MM.1S (cell line): ENCODE measurements at regions not wholly inside any gene's neighbourhood (a gene's known extent, or its start where the extent isn't known, plus 50 kb on each side); places are given as distances from the start of the nearest gene placed in this dataset.

Experiments
- DNase-seq: peaks from one replicate; pipeline ENCODE4 v3.0.0-alpha.2; 2015
- H2AFZ ChIP-seq: fragments of 300-600 bp; sonication (generic); 2 replicates; pipeline ENCODE4 v1.6.0; 2016; ENCODE audit warnings: antibody characterized with exemption, low read length
- H3F3A ChIP-seq: fragments of 300-600 bp; sonication (generic); 2 replicates; pipeline ENCODE4 v1.6.1; 2016; ENCODE audit warnings: mild to moderate bottlenecking, antibody characterized with exemption, low read length, moderate library complexity, mixed read lengths; ENCODE audit not compliant: insufficient read depth
- H3K27ac ChIP-seq: fragments of 300-600 bp; sonication (generic); 2 replicates; pipeline ENCODE4 v1.5.1; 2016; ENCODE audit warnings: mild to moderate bottlenecking, low read length
- H3K27me3 ChIP-seq: fragments of 300-600 bp; sonication (generic); replicated peaks from 2 replicates; pipeline ENCODE4 v1.6.0; 2016; ENCODE audit warnings: low read length; ENCODE audit not compliant: insufficient read depth
- H3K36me3 ChIP-seq: fragments of 300-600 bp; sonication (generic); replicated peaks from 2 replicates; pipeline ENCODE4 v1.6.1; 2016; ENCODE audit warnings: mild to moderate bottlenecking, low read length, mixed read lengths; ENCODE audit not compliant: insufficient read depth
- H3K4me1 ChIP-seq: fragments of 300-600 bp; sonication (generic); 2 replicates; pipeline ENCODE4 v1.6.1; 2016; ENCODE audit warnings: low read length, mixed read lengths
- H3K4me2 ChIP-seq: fragments of 300-600 bp; sonication (generic); 2 replicates; pipeline ENCODE4 v1.6.0; 2016; ENCODE audit warnings: low read depth, low read length
- H3K4me3 ChIP-seq: fragments of 300-600 bp; sonication (generic); 2 replicates; pipeline ENCODE4 v1.5.1; 2016; ENCODE audit warnings: low read length, mixed read lengths
- H3K79me2 ChIP-seq: fragments of 300-600 bp; sonication (generic); 2 replicates; pipeline ENCODE4 v1.6.1; 2016; ENCODE audit warnings: mixed run types, low read length, mixed read lengths
- H3K9ac ChIP-seq: fragments of 300-600 bp; sonication (generic); 2 replicates; pipeline ENCODE4 v1.6.1; 2016; ENCODE audit warnings: low read length, mixed read lengths
- H3K9me2 ChIP-seq: fragments of 300-600 bp; sonication (generic); replicated peaks from 2 replicates; pipeline ENCODE4 v1.6.1; 2016; ENCODE audit warnings: mild to moderate bottlenecking, low read length, mixed read lengths; ENCODE audit not compliant: insufficient read depth
- H3K9me3 ChIP-seq: fragments of 300-600 bp; sonication (generic); replicated peaks from 2 replicates; pipeline ENCODE4 v1.6.1; 2016; ENCODE audit warnings: mild to moderate bottlenecking, low read length, mixed read lengths; ENCODE audit not compliant: insufficient read depth
- H4K20me1 ChIP-seq: fragments of 300-600 bp; sonication (generic); 2 replicates; pipeline ENCODE4 v1.6.1; 2016; ENCODE audit warnings: mild to moderate bottlenecking, low read length, moderate library complexity, mixed read lengths; ENCODE audit not compliant: insufficient read depth
- EZH2 ChIP-seq: fragments of 300-600 bp; sonication (generic); optimal IDR thresholded peaks from 2 replicates; pipeline ENCODE3; 2017; ENCODE audit warnings: low read depth, mild to moderate bottlenecking, antibody characterized with exemption, low read length, mixed read lengths
- EZH2phosphoT487 ChIP-seq: fragments of 300-600 bp; sonication (generic); IDR thresholded peaks from 2 replicates; pipeline ENCODE4 v1.6.1; 2018; ENCODE audit warnings: antibody characterized with exemption, low read length
- TF ChIP-seq, protein P1 (sequence below): fragments of 300-600 bp; sonication (generic); IDR thresholded peaks from 2 replicates; pipeline ENCODE4 v1.5.1; 2016; ENCODE audit warnings: antibody characterized with exemption, low read length, mixed read lengths

DNA sequence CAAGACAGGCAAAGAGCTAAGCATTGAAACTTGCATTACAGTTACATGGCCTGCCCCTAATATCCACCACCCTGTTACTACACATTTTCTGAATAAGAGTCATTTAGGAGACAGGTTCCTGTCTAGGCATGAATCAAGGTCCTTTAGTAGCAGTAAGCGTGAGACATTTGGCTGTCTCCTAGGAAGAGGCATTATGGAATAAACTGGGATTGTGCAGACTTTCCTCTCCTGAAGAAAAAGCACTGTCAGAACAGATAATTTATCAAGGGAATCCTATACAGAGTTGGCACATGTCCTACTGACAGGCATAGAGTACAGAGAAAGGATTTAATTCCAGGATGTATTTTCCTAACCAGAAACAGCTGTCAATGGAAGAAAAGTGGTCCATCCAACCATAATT, 111.9 kb downstream of the INHBA start:
- Histone ChIP-seq H2AFZ (no peak overlapping the region), H3K4me2 (no peak overlapping the region), H3K27me3 (no peaks in the 10 kb centered on the region), H4K20me1 (no peaks in the 10 kb centered on the region), H3K9ac (no peak overlapping the region), H3K4me3 (no peak overlapping the region), H3F3A (no peaks in the 10 kb centered on the region), H3K27ac (no peak overlapping the region), H3K9me3 (no peaks in the 10 kb centered on the region), H3K9me2 (no peaks in the 10 kb centered on the region), H3K4me1 (no peaks in the 10 kb centered on the region), H3K79me2 (no peaks in the 10 kb centered on the region), H3K36me3 (no peaks in the 10 kb centered on the region)
- no peak for TF ChIP-seq EZH2phosphoT487
- TF ChIP-seq, protein P1, sequence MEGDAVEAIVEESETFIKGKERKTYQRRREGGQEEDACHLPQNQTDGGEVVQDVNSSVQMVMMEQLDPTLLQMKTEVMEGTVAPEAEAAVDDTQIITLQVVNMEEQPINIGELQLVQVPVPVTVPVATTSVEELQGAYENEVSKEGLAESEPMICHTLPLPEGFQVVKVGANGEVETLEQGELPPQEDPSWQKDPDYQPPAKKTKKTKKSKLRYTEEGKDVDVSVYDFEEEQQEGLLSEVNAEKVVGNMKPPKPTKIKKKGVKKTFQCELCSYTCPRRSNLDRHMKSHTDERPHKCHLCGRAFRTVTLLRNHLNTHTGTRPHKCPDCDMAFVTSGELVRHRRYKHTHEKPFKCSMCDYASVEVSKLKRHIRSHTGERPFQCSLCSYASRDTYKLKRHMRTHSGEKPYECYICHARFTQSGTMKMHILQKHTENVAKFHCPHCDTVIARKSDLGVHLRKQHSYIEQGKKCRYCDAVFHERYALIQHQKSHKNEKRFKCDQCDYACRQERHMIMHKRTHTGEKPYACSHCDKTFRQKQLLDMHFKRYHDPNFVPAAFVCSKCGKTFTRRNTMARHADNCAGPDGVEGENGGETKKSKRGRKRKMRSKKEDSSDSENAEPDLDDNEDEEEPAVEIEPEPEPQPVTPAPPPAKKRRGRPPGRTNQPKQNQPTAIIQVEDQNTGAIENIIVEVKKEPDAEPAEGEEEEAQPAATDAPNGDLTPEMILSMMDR, result no peak
- TF ChIP-seq EZH2, result no peak
- DNase-seq, result no peak

DNA sequence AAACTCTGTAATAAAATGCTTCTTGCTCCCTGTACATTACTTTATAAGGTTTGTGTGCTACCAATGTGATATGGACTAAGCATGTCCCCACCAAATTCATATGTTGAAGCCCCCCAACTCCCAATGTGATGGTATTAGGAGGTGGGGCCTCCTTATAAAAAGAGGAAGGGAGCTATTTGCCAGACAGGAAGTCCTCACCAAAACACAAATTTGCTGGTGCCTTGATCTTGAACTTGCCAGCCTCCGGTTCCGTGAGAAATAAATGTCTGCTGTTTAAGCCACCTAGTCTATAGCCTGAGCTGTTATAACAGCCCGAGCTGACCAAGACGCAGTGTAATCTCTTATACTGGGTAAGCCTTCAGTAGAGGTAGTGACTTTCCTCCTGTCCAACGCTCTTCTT, 114.5 kb downstream of the INHBA start:
- no peak for TF ChIP-seq EZH2phosphoT487
- no peak for TF ChIP-seq EZH2
- TF ChIP-seq, protein P1, result no peak

DNA sequence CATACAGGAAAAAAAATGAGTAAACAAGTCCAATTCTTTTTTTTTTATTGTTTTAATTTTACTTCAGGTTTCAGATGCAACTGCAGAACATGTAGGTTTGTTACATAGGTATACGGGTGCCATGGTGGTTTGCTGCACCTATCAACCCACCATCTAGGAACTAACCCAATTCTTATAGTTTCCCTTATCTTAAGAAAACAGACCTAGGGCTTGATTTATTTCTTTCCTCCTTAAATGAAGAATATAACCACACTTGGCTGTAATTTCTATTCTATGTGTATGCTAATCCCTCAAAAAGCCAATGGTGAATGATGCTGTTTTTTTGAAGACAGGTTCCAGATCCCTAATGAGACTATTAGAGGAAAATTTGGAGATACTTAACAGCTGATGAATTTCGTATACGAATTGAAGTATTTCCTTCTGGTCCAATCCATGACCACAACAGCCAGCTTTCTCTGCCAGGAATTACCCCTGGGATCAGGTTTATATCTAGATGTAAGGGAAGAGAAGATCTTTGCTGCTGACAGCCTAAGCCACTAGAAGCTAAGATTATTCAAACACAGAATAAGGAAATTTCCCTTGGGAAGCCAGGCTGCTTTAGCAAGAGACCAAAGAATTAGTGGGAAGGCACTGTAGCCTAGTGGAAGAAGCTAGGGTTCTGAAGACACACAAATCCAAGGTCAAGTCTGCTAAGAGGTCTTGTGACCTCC, 115.8 kb downstream of the INHBA start:
- Histone ChIP-seq H3K4me1 (no peaks in the 10 kb centered on the region), H3K4me2 (no peak overlapping the region), H3K79me2 (no peaks in the 10 kb centered on the region), H3K9me2 (no peaks in the 10 kb centered on the region), H3K27ac (no peak overlapping the region), H3K4me3 (no peak overlapping the region), H3K36me3 (no peaks in the 10 kb centered on the region), H3K9me3 (no peaks in the 10 kb centered on the region), H3F3A (no peaks in the 10 kb centered on the region), H3K9ac (no peak overlapping the region), H4K20me1 (no peaks in the 10 kb centered on the region), H2AFZ (no peak overlapping the region), H3K27me3 (no peaks in the 10 kb centered on the region)
- TF ChIP-seq EZH2 (no peak), EZH2phosphoT487 (no peak)
- TF ChIP-seq, protein P1, result no peak
- DNase-seq, result no peak

More for the DNA sequence above, 114.5 kb downstream of the INHBA start:
- H3K9ac ChIP-seq, result no peak overlapping the region
- H3K27me3 ChIP-seq, result no peaks in the 10 kb centered on the region
- no peak overlapping the region for H3K4me2 ChIP-seq
- no peaks in the 10 kb centered on the region for H3K9me3 ChIP-seq
- H3K4me1 ChIP-seq, result no peaks in the 10 kb centered on the region
- no peak overlapping the region for H3K4me3 ChIP-seq
- no peaks in the 10 kb centered on the region for H3K9me2 ChIP-seq
- no peaks in the 10 kb centered on the region for H4K20me1 ChIP-seq
- no peaks in the 10 kb centered on the region for H3F3A ChIP-seq
- no peak overlapping the region for H3K27ac ChIP-seq
- no peaks in the 10 kb centered on the region for H3K79me2 ChIP-seq
- no peak overlapping the region for H2AFZ ChIP-seq
- H3K36me3 ChIP-seq, result no peaks in the 10 kb centered on the region
- no peak for DNase-seq
